ENCODE measurements at regions not wholly inside any gene's neighbourhood (a gene's known extent, or its start where the extent isn't known, plus 50 kb on each side); places are given as distances from the start of the nearest gene placed in this dataset.

DNA sequence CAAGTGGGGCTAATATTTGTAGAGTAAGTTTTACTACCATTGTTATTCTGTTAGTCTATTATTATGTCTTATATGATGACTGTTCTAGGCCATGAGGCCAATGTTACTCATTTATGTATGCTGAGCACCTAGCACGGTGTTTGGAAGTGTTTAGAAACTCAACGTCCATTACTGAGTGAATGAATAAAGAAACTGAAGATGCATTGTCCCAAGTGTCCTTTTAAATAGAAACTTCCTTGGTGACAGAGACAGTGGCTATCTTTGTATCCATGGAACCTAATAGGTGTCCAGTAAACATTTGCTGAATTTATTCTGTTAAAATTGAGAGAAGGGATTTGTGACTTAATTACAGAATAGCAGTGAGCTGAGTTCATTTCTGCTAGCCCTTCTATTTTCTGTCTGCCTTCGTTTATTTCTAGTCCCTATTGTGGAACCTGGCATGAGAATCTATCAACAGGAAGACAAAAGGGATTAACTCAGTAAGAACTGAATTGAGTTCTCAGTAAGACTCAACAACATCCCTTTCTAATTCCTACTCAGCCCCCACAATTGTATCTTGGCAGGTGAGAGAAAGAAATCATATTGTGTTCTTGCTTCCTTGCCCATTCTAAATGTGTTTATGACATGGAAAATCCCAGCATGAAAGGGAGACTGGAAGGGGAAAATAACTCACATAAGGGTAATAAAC, 246.6 kb upstream of the LRRC3B start:
- TF ChIP-seq, protein P1, sequence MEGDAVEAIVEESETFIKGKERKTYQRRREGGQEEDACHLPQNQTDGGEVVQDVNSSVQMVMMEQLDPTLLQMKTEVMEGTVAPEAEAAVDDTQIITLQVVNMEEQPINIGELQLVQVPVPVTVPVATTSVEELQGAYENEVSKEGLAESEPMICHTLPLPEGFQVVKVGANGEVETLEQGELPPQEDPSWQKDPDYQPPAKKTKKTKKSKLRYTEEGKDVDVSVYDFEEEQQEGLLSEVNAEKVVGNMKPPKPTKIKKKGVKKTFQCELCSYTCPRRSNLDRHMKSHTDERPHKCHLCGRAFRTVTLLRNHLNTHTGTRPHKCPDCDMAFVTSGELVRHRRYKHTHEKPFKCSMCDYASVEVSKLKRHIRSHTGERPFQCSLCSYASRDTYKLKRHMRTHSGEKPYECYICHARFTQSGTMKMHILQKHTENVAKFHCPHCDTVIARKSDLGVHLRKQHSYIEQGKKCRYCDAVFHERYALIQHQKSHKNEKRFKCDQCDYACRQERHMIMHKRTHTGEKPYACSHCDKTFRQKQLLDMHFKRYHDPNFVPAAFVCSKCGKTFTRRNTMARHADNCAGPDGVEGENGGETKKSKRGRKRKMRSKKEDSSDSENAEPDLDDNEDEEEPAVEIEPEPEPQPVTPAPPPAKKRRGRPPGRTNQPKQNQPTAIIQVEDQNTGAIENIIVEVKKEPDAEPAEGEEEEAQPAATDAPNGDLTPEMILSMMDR (optimal IDR thresholded peaks at IDR 0.05 in 1 of 3, IDR thresholded peaks at IDR 0.05 in 1 of 3, conservative IDR thresholded peaks at IDR 0.05 in 1 of 3; ENCODE audit: extremely low read depth in 1 of 3, insufficient read depth in 2 of 3, low read length in 3 of 3), result no peak
- TF ChIP-seq EZH2 (IDR thresholded peaks at IDR 0.05; ENCODE audit: low read length), result no peak

Measured in keratinocyte (primary cell).